ENCODE measurements at regions not wholly inside any gene's neighbourhood (a gene's known extent, or its start where the extent isn't known, plus 50 kb on each side); places are given as distances from the start of the nearest gene placed in this dataset.
A peak's percentile ranks its signal among the peaks of the same experiment; 100 is the strongest.

- TF ChIP-seq CTCF (IDR thresholded peaks at IDR 0.05 in 4 of 5, conservative IDR thresholded peaks at IDR 0.05 in 1 of 5) (no peak), POLR2A (IDR thresholded peaks at IDR 0.05) (no peak)
- H3K9me3 ChIP-seq, result no peaks in the 10 kb centered on the region
- intact Hi-C loops (cut with DNase I; ENCODE audit: low total_unique reads) (loop anchor here (5.0 kb wide), 1 partner anchor 70 kb away; no protein-coding TSS in a partner anchor), in situ Hi-C loops (cut with MboI; ENCODE audit: low sequenced_read_pairs in 4 of 4) (no loop called here)
- DNase-seq (no peak), ATAC-seq (no peak)
- H3K36me3 ChIP-seq, result no peaks in the 10 kb centered on the region
- no peaks in the 10 kb centered on the region for H3K27me3 ChIP-seq
- H3K4me1 ChIP-seq, result peaks cover 12 to 13% of the 10 kb centered on the region in 2 donors
- no peak overlapping the region for H3K27ac ChIP-seq
- no peak overlapping the region for H3K4me3 ChIP-seq
Measured at GRCh38 chr6:122122202-122122601, 277.2 kb upstream of the HSF2 start.

DNA sequence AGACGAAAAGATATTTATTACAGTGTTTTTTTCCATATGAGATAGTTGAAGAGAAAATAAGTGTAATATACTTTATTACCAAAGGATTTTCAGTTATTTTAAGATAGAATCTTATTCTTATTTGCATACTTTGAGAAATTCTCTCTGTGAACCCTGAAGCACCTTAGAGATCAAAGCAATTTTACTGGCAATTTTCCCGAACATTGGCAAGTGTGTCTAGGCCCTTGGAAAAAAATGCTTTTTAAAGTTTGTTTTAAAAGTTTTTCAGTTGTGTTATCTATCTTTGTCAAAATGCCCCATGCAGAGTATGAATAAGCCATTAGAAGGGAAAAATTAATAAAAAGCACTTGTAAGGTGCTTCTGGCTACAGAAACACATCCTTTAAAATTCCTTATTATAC lies 276.8 kb upstream of the HSF2 start:
- Histone ChIP-seq H3K27ac (no peak overlapping the region), H3K9me3 (no peaks in the 10 kb centered on the region), H3K36me3 (no peaks in the 10 kb centered on the region), H3K4me1 (peaks cover 17 to 18% of the 10 kb centered on the region in 2 donors), H3K4me3 (no peak overlapping the region), H3K27me3 (no peaks in the 10 kb centered on the region)
- DNase-seq (no peak), ATAC-seq (no peak)
- in situ Hi-C loops (cut with MboI; ENCODE audit: low sequenced_read_pairs in 4 of 4) (no loop called here), intact Hi-C loops (cut with DNase I; ENCODE audit: low total_unique reads) (loop anchor here (5.0 kb wide), 1 partner anchor 70 kb away; no protein-coding TSS in a partner anchor)
- TF ChIP-seq CTCF (IDR thresholded peaks at IDR 0.05 in 4 of 5, conservative IDR thresholded peaks at IDR 0.05 in 1 of 5) (no peak), POLR2A (IDR thresholded peaks at IDR 0.05) (no peak)

GRCh38 chr6:122124908-122125307 lies 274.5 kb upstream of the HSF2 start:
- Histone ChIP-seq H3K4me1 (peaks cover 37% of the 10 kb centered on the region in 2 donors), H3K36me3 (no peaks in the 10 kb centered on the region), H3K9me3 (no peaks in the 10 kb centered on the region), H3K27ac (no peak overlapping the region), H3K4me3 (no peak overlapping the region), H3K27me3 (no peaks in the 10 kb centered on the region)
- intact Hi-C loops (cut with DNase I; ENCODE audit: low total_unique reads) (loop anchor here (5.0 kb wide), 3 partner anchors 57 to 343 kb away; no protein-coding TSS in a partner anchor), in situ Hi-C loops (cut with MboI; ENCODE audit: low sequenced_read_pairs in 4 of 4) (no loop called here)
- TF ChIP-seq CTCF (IDR thresholded peaks at IDR 0.05 in 4 of 5, conservative IDR thresholded peaks at IDR 0.05 in 1 of 5) (no peak), POLR2A (IDR thresholded peaks at IDR 0.05) (no peak)
- DNase-seq (no peak), ATAC-seq (no peak)

- intact Hi-C loops (cut with DNase I; ENCODE audit: low total_unique reads) (loop anchor here (5.0 kb wide), 2 partner anchors 55 to 345 kb away; no protein-coding TSS in a partner anchor), in situ Hi-C loops (cut with MboI; ENCODE audit: low sequenced_read_pairs in 4 of 4) (no loop called here)
- Histone ChIP-seq H3K27ac (peak overlapping the region; percentile 68 to 92 (median 82)), H3K36me3 (no peaks in the 10 kb centered on the region), H3K9me3 (no peaks in the 10 kb centered on the region), H3K4me3 (no peak overlapping the region), H3K4me1 (peaks cover 37 to 43% of the 10 kb centered on the region in 2 donors), H3K27me3 (no peaks in the 10 kb centered on the region)
- ATAC-seq (peak; percentile 52 to 68), DNase-seq (peak; percentile 37 to 63)
- TF ChIP-seq CTCF (IDR thresholded peaks at IDR 0.05 in 4 of 5, conservative IDR thresholded peaks at IDR 0.05 in 1 of 5) (no peak), POLR2A (IDR thresholded peaks at IDR 0.05) (peak in 1 of 2 donors; percentile 60)
Measured at GRCh38 chr6:122126894-122127293, 272.6 kb upstream of the HSF2 start.

- peaks cover 37 to 43% of the 10 kb centered on the region in 2 donors for H3K4me1 ChIP-seq
- no peaks in the 10 kb centered on the region for H3K9me3 ChIP-seq
- peak in 1 of 2 donors; percentile 50 for DNase-seq
- in situ Hi-C loops (cut with MboI; ENCODE audit: low sequenced_read_pairs in 4 of 4) (no loop called here), intact Hi-C loops (cut with DNase I; ENCODE audit: low total_unique reads) (loop anchor here (5.0 kb wide), 2 partner anchors 54 to 346 kb away; no protein-coding TSS in a partner anchor)
- peak overlapping the region; percentile 68 to 92 (median 82) for H3K27ac ChIP-seq
- no peak overlapping the region for H3K4me3 ChIP-seq
- no peaks in the 10 kb centered on the region for H3K27me3 ChIP-seq
- TF ChIP-seq POLR2A (IDR thresholded peaks at IDR 0.05), result peak in 1 of 2 donors; percentile 49
- no peak for TF ChIP-seq CTCF (IDR thresholded peaks at IDR 0.05 in 4 of 5, conservative IDR thresholded peaks at IDR 0.05 in 1 of 5)
- H3K36me3 ChIP-seq, result no peaks in the 10 kb centered on the region
- peak; percentile 92 to 94 for ATAC-seq
Measured at GRCh38 chr6:122128445-122128844, 271.0 kb upstream of the HSF2 start.
